GM12892 (cell line): ENCODE measurements at regions not wholly inside any gene's neighbourhood (a gene's known extent, or its start where the extent isn't known, plus 50 kb on each side); places are given as distances from the start of the nearest gene placed in this dataset.

Source experiments
- POLR2A ChIP-seq: IDR thresholded peaks from 2 replicates; pipeline ENCODE4 v1.6.1; 2011; ENCODE audit warnings: low read depth, low read length, control low read depth
- POLR2AphosphoS5 ChIP-seq: IDR thresholded peaks from 2 replicates; pipeline ENCODE4 v1.6.1; 2011; ENCODE audit warnings: low read depth, low read length, control low read depth

DNA sequence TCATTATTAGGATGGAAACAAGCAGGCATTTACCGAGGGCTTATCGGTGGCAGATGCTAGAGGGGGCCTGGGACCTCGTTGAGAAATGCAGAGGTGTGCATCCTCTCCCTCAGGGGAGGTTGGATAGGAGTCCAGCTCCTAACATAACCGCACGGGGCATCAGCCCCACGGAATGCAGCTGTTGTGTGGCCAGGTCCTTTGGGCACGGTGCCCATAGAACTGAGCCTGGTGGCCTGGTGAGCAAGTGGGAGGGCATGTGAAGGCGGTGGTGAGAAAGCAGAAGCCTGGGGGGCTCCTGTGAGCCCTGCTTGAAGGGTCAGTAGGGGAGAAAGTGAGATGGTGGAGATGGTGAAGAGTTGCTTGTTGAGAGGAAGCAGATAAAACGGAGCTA, 143.7 kb downstream of the CDH26 start:
- no peak for TF ChIP-seq POLR2A
- TF ChIP-seq POLR2AphosphoS5 = no peak
